GM10266 (cell line): ENCODE measurements at regions not wholly inside any gene's neighbourhood (a gene's known extent, or its start where the extent isn't known, plus 50 kb on each side); places are given as distances from the start of the nearest gene placed in this dataset.

Experiments used
- DNase-seq: peaks from one replicate; pipeline ENCODE4 v3.0.0; 2012; ENCODE audit errors: extremely low spot score
- CTCF ChIP-seq: IDR thresholded peaks from 2 replicates; pipeline ENCODE4 v1.5.1; 2012; ENCODE audit warnings: mild to moderate bottlenecking, low read depth; ENCODE audit not compliant: control insufficient read depth, insufficient read depth; ENCODE audit errors: missing control alignments

- TF ChIP-seq CTCF: no peak
- DNase-seq: no peak
Observed at GRCh38 chr11:33616552-33616951, 84.1 kb downstream of the C11orf91 start.

- DNase-seq: no peak
- no peak for TF ChIP-seq CTCF
Observed at GRCh38 chr11:33615751-33616150, 84.9 kb downstream of the C11orf91 start.

- TF ChIP-seq CTCF: no peak
- no peak for DNase-seq
Observed at GRCh38 chr11:33613404-33613803, 87.2 kb downstream of the C11orf91 start.

GRCh38 chr11:33610903-33611302, 89.7 kb downstream of the C11orf91 start:
- TF ChIP-seq CTCF: no peak
- DNase-seq: no peak

- no peak for TF ChIP-seq CTCF
- DNase-seq: no peak
Observed at GRCh38 chr11:33608386-33608785, 92.2 kb downstream of the C11orf91 start.

GRCh38 chr11:33606762-33607161, 93.9 kb downstream of the C11orf91 start:
- TF ChIP-seq CTCF: no peak
- no peak for DNase-seq

- no peak for TF ChIP-seq CTCF
- no peak for DNase-seq
Observed at GRCh38 chr11:33605703-33606102, 94.9 kb downstream of the C11orf91 start.
